ENCODE measurements at regions not wholly inside any gene's neighbourhood (a gene's known extent, or its start where the extent isn't known, plus 50 kb on each side); places are given as distances from the start of the nearest gene placed in this dataset.

DNA sequence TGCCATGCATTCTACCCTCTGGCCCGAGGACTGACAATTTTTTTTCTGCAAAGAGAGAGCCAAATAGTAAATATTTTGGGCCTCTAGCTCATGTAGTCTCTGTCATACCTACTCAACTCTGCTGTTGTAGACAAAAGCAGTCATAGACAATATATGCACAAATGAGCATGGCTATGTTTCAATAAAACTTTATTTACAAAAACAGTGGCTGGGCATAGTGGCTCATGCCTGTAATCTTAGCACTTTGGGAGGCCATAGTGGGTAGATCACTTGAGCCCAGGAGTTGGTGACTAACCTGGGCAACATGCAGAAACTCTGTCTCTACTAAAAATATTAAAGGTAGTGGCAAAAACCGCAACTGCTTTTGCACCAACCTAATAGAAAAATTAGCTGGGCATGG is 153.7 kb upstream of the BTG1 start:
- DNase-seq: no peak
- H3K9me2 ChIP-seq (replicated peaks; ENCODE audit: insufficient read depth, low read length): no peaks in the 10 kb centered on the region
- no peaks in the 10 kb centered on the region for H3K36me3 ChIP-seq (replicated peaks; ENCODE audit: insufficient read depth, low read length)
- no peaks in the 10 kb centered on the region for H4K20me1 ChIP-seq (ENCODE audit: insufficient read depth, low read length)
- TF ChIP-seq, protein P1, sequence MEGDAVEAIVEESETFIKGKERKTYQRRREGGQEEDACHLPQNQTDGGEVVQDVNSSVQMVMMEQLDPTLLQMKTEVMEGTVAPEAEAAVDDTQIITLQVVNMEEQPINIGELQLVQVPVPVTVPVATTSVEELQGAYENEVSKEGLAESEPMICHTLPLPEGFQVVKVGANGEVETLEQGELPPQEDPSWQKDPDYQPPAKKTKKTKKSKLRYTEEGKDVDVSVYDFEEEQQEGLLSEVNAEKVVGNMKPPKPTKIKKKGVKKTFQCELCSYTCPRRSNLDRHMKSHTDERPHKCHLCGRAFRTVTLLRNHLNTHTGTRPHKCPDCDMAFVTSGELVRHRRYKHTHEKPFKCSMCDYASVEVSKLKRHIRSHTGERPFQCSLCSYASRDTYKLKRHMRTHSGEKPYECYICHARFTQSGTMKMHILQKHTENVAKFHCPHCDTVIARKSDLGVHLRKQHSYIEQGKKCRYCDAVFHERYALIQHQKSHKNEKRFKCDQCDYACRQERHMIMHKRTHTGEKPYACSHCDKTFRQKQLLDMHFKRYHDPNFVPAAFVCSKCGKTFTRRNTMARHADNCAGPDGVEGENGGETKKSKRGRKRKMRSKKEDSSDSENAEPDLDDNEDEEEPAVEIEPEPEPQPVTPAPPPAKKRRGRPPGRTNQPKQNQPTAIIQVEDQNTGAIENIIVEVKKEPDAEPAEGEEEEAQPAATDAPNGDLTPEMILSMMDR (IDR thresholded peaks at IDR 0.05; ENCODE audit: low read length): no peak
- TF ChIP-seq EZH2 (optimal IDR thresholded peaks at IDR 0.05; ENCODE audit: low read depth, low read length) (no peak), EZH2phosphoT487 (IDR thresholded peaks at IDR 0.05; ENCODE audit: low read length) (no peak)
- no peak overlapping the region for H3K9ac ChIP-seq (ENCODE audit: low read length)
- no peaks in the 10 kb centered on the region for H3F3A ChIP-seq (ENCODE audit: insufficient read depth, low read length)
- no peaks in the 10 kb centered on the region for H3K9me3 ChIP-seq (replicated peaks; ENCODE audit: insufficient read depth, low read length)
- no peaks in the 10 kb centered on the region for H3K4me1 ChIP-seq (ENCODE audit: low read length)
- H3K79me2 ChIP-seq (ENCODE audit: low read length): no peaks in the 10 kb centered on the region
- no peak overlapping the region for H3K27ac ChIP-seq (ENCODE audit: low read length)
- H3K4me2 ChIP-seq (ENCODE audit: low read depth, low read length): no peak overlapping the region
- no peaks in the 10 kb centered on the region for H3K27me3 ChIP-seq (replicated peaks; ENCODE audit: insufficient read depth, low read length)
- H3K4me3 ChIP-seq (ENCODE audit: low read length): no peak overlapping the region
- no peak overlapping the region for H2AFZ ChIP-seq (ENCODE audit: low read length)

GRCh38 chr12:92297932-92298696 is 152.5 kb upstream of the BTG1 start:
- Histone ChIP-seq H3K4me1 (ENCODE audit: low read length) (no peaks in the 10 kb centered on the region), H3K4me2 (ENCODE audit: low read depth, low read length) (no peak overlapping the region), H3F3A (ENCODE audit: insufficient read depth, low read length) (no peaks in the 10 kb centered on the region), H3K27me3 (replicated peaks; ENCODE audit: insufficient read depth, low read length) (no peaks in the 10 kb centered on the region), H4K20me1 (ENCODE audit: insufficient read depth, low read length) (no peaks in the 10 kb centered on the region), H3K9ac (ENCODE audit: low read length) (no peak overlapping the region), H3K4me3 (ENCODE audit: low read length) (no peak overlapping the region), H3K9me2 (replicated peaks; ENCODE audit: insufficient read depth, low read length) (no peaks in the 10 kb centered on the region), H2AFZ (ENCODE audit: low read length) (no peak overlapping the region), H3K79me2 (ENCODE audit: low read length) (no peaks in the 10 kb centered on the region), H3K9me3 (replicated peaks; ENCODE audit: insufficient read depth, low read length) (no peaks in the 10 kb centered on the region), H3K27ac (ENCODE audit: low read length) (no peak overlapping the region), H3K36me3 (replicated peaks; ENCODE audit: insufficient read depth, low read length) (no peaks in the 10 kb centered on the region)
- TF ChIP-seq, protein P1 (IDR thresholded peaks at IDR 0.05; ENCODE audit: low read length): no peak
- no peak for TF ChIP-seq EZH2phosphoT487 (IDR thresholded peaks at IDR 0.05; ENCODE audit: low read length)
- no peak for TF ChIP-seq EZH2 (optimal IDR thresholded peaks at IDR 0.05; ENCODE audit: low read depth, low read length)
- DNase-seq: no peak

DNA sequence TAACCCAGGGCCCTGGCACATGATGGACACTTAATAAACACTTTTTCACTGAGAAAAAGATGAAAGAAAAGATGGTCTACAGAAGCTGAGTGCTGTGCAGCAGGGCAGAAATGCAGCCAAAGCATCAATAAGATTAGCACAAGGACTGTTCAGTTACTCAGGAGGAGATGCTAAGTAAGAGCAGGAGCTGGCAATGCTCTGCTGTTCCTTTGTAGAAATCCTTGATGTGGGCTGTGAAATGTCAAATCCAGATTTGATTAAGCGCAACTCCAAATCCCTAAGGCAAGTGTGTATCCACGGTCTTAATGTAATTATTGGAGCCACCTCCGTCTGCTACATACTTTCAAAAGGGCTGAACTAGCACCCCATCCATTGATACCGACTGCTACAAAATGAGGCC is 151.8 kb upstream of the BTG1 start:
- H3K4me2 ChIP-seq (ENCODE audit: low read depth, low read length): no peak overlapping the region
- DNase-seq: no peak
- H3K27me3 ChIP-seq (replicated peaks; ENCODE audit: insufficient read depth, low read length): no peaks in the 10 kb centered on the region
- no peak overlapping the region for H3K9ac ChIP-seq (ENCODE audit: low read length)
- TF ChIP-seq EZH2phosphoT487 (IDR thresholded peaks at IDR 0.05; ENCODE audit: low read length): no peak
- TF ChIP-seq, protein P1 (IDR thresholded peaks at IDR 0.05; ENCODE audit: low read length): no peak
- TF ChIP-seq EZH2 (optimal IDR thresholded peaks at IDR 0.05; ENCODE audit: low read depth, low read length): no peak
- no peak overlapping the region for H3K27ac ChIP-seq (ENCODE audit: low read length)
- no peaks in the 10 kb centered on the region for H3F3A ChIP-seq (ENCODE audit: insufficient read depth, low read length)
- H3K9me3 ChIP-seq (replicated peaks; ENCODE audit: insufficient read depth, low read length): no peaks in the 10 kb centered on the region
- H3K36me3 ChIP-seq (replicated peaks; ENCODE audit: insufficient read depth, low read length): no peaks in the 10 kb centered on the region
- no peaks in the 10 kb centered on the region for H4K20me1 ChIP-seq (ENCODE audit: insufficient read depth, low read length)
- H3K4me3 ChIP-seq (ENCODE audit: low read length): no peak overlapping the region
- no peaks in the 10 kb centered on the region for H3K9me2 ChIP-seq (replicated peaks; ENCODE audit: insufficient read depth, low read length)
- no peaks in the 10 kb centered on the region for H3K79me2 ChIP-seq (ENCODE audit: low read length)
- H3K4me1 ChIP-seq (ENCODE audit: low read length): no peaks in the 10 kb centered on the region
- H2AFZ ChIP-seq (ENCODE audit: low read length): no peak overlapping the region
